ENCODE measurements at regions not wholly inside any gene's neighbourhood (a gene's known extent, or its start where the extent isn't known, plus 50 kb on each side); places are given as distances from the start of the nearest gene placed in this dataset.
"Not testable (repeated sequence)": the region's sequence is repeated elsewhere in the genome, so short reads cannot be mapped to it uniquely, and the experiment has no call there.

DNA sequence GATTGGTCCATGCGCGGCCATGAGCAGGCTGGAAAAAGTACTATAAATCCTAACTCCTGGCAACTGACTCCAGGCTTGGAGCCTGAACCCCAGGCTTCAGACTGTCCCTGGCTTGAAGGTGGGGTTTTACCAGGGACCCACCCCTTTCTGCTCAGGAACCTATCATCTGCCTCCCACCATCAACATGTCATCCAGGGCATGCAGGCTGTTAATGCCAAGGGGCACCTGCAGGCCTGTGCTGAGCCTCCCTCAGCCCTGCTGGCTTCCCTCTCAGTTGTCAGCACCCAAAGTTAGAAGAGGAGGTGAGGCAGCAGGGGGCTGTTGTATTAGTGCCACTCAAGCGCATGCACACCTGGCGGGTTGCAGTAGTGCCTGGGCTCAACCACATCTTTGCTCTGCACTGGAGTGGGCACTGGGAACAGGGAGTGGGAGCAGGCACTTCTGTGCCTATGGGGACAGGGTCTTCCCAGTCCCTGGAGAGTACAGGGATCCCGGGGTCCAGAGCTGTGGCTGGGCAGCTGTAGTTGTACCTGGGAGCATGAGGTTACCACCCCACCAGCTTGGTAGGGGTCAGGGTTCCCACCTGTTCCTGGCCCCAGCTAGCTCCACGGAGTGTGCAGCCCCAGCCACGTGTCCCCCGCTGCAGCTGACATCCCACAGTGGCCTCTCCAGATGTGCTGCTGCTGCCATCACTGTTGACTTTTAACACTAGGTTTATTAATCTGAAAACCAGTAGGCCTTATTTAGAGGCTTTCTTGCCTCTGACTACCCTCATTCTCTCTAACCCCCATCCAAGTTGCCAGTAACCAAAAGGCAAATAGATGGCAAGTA lies 306.2 kb upstream of the RIOK2 start:
- ChIA-PET POLR2A (no interaction called here), CTCF (interaction anchor here (0.7 kb wide), 1 partner anchor 54 kb away, joined by 3 read pairs; no protein-coding TSS in a partner anchor)
- Mint-ChIP-seq H3K36me3 (ENCODE audit: low read depth) (no peaks in the 10 kb centered on the region), H3K4me1 (no peaks in the 10 kb centered on the region), H3K27ac (no peak overlapping the region), H3K27me3 (no peaks in the 10 kb centered on the region), H3K4me3 (no peak overlapping the region), H3K9me3 (ENCODE audit: low read depth) (no peaks in the 10 kb centered on the region)
- no peak for ATAC-seq
- no peak for DNase-seq
- intact Hi-C loops (cut with DNase I, micrococcal nuclease), result no loop called here

GRCh38 chr5:97494465-97494864 lies 311.4 kb upstream of the RIOK2 start:
- H3K27me3 Mint-ChIP-seq, result no peaks in the 10 kb centered on the region
- ChIA-PET CTCF (no interaction called here), POLR2A (no interaction called here)
- no peaks in the 10 kb centered on the region for H3K4me1 Mint-ChIP-seq
- ATAC-seq (no peak), DNase-seq (no peak)
- H3K4me3 Mint-ChIP-seq, result no peak overlapping the region
- no peaks in the 10 kb centered on the region for H3K9me3 Mint-ChIP-seq (ENCODE audit: low read depth)
- no peak overlapping the region for H3K27ac Mint-ChIP-seq
- H3K36me3 Mint-ChIP-seq (ENCODE audit: low read depth), result no peaks in the 10 kb centered on the region
- intact Hi-C loops (cut with DNase I, micrococcal nuclease), result no loop called here

GRCh38 chr5:97495301-97495700 lies 312.3 kb upstream of the RIOK2 start:
- ATAC-seq, result no peak
- CTCF ChIA-PET, result interaction anchor here (0.7 to 0.9 kb wide), 2 partner anchors 9 to 18 kb away, joined by 3 read pairs; no protein-coding TSS in a partner anchor
- DNase-seq, result no peak
- Mint-ChIP-seq H3K27ac (no peak overlapping the region), H3K36me3 (ENCODE audit: low read depth) (no peaks in the 10 kb centered on the region), H3K4me1 (no peaks in the 10 kb centered on the region), H3K9me3 (ENCODE audit: low read depth) (no peaks in the 10 kb centered on the region), H3K27me3 (no peaks in the 10 kb centered on the region), H3K4me3 (no peak overlapping the region)
- POLR2A ChIA-PET, result no interaction called here
- intact Hi-C loops (cut with DNase I, micrococcal nuclease), result no loop called here

DNA sequence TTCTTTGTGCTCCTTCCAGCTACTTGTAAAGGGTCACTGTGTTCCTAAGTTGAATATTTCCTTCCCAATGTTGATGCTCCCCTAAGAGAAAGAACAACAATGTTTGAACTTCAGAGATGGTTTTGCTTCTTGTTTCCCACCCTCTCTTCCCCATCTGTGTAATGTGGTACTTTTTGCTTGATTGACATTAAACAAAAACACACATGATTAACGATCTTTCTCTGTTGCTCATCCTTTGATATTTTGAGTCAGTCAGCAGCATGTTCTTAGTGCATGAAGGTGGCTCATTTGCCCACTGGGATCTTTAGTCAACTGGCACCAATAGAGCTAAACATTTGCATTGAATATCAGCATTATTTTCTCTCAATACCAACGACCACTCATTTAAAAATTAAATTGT lies 313.0 kb upstream of the RIOK2 start:
- Mint-ChIP-seq H3K27ac (no peak overlapping the region), H3K9me3 (ENCODE audit: low read depth) (no peaks in the 10 kb centered on the region), H3K4me1 (no peaks in the 10 kb centered on the region), H3K36me3 (ENCODE audit: low read depth) (no peaks in the 10 kb centered on the region), H3K27me3 (no peaks in the 10 kb centered on the region), H3K4me3 (no peak overlapping the region)
- POLR2A ChIA-PET, result no interaction called here
- no peak for DNase-seq
- intact Hi-C loops (cut with DNase I, micrococcal nuclease), result no loop called here
- CTCF ChIA-PET, result interaction anchor here (0.7 to 0.9 kb wide), 2 partner anchors 10 to 17 kb away, joined by 3 read pairs; no protein-coding TSS in a partner anchor
- ATAC-seq, result no peak

GRCh38 chr5:97498657-97499056 lies 315.6 kb upstream of the RIOK2 start:
- ChIA-PET CTCF (no interaction called here), POLR2A (no interaction called here)
- no peaks in the 10 kb centered on the region for H3K9me3 Mint-ChIP-seq (ENCODE audit: low read depth)
- H3K4me1 Mint-ChIP-seq, result no peaks in the 10 kb centered on the region
- DNase-seq (no peak), ATAC-seq (no peak)
- no peak overlapping the region for H3K27ac Mint-ChIP-seq
- H3K27me3 Mint-ChIP-seq, result no peaks in the 10 kb centered on the region
- intact Hi-C loops (cut with DNase I, micrococcal nuclease), result no loop called here
- H3K4me3 Mint-ChIP-seq, result no peak overlapping the region
- H3K36me3 Mint-ChIP-seq (ENCODE audit: low read depth), result no peaks in the 10 kb centered on the region

DNA sequence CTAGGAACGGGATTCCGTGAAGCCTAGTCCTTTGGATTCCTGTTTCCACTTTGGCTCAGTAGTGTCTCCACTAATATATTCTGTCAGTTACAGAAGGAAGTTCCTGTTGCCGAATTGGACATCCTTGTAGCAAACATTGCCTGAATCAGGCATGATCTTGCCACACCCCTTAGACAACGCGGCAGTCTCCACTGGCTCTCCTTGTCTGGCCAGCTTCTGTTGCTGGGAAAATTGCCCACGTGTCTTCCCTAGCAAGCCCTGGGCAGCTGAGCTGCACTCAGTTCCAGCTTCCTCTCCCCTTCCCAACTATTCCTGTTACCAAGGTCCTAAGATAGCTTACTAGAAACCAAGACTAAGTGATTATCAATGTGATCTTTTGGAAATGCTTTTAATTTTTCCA lies 316.6 kb upstream of the RIOK2 start:
- H3K27me3 Mint-ChIP-seq, result no peaks in the 10 kb centered on the region
- H3K9me3 Mint-ChIP-seq (ENCODE audit: low read depth), result no peaks in the 10 kb centered on the region
- no peaks in the 10 kb centered on the region for H3K4me1 Mint-ChIP-seq
- POLR2A ChIA-PET, result no interaction called here
- no peak for ATAC-seq
- DNase-seq, result no peak
- H3K27ac Mint-ChIP-seq, result no peak overlapping the region
- intact Hi-C loops (cut with DNase I, micrococcal nuclease), result no loop called here
- no peak overlapping the region for H3K4me3 Mint-ChIP-seq
- CTCF ChIA-PET, result interaction anchor here (0.8 to 1.0 kb wide), 2 partner anchors 11 to 18 kb away, joined by 3 read pairs; no protein-coding TSS in a partner anchor
- no peaks in the 10 kb centered on the region for H3K36me3 Mint-ChIP-seq (ENCODE audit: low read depth)

- H3K27ac Mint-ChIP-seq, result no peak overlapping the region
- H3K4me3 Mint-ChIP-seq, result no peak overlapping the region
- no peaks in the 10 kb centered on the region for H3K4me1 Mint-ChIP-seq
- ATAC-seq (no peak), DNase-seq (no peak)
- no peaks in the 10 kb centered on the region for H3K9me3 Mint-ChIP-seq (ENCODE audit: low read depth)
- no peaks in the 10 kb centered on the region for H3K36me3 Mint-ChIP-seq (ENCODE audit: low read depth)
- no peaks in the 10 kb centered on the region for H3K27me3 Mint-ChIP-seq
- intact Hi-C loops (cut with DNase I, micrococcal nuclease), result no loop called here
- POLR2A ChIA-PET, result no interaction called here
- CTCF ChIA-PET, result interaction anchor here (1.2 kb wide), 1 partner anchor 22 kb away, joined by 3 read pairs; no protein-coding TSS in a partner anchor
These were observed 318.4 kb upstream of the RIOK2 start for GRCh38 chr5:97501286-97501964.

DNA sequence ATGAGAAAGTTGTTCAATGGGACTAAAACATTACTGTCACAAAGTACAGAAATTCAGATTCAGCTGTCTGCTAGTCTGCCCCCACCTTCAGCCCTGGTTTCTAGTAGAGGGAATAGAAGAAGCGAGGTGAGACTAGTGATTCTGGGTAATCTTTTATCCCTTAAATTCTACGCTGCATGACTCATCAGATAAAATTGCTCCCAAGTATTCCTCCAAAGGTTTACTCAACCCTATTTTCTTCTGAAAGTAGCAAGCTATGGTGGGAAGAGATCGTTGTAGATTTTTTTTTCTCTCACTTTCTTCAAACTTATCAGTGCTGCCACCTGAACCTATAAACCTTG lies 318.9 kb upstream of the RIOK2 start:
- intact Hi-C loops (cut with DNase I, micrococcal nuclease), result no loop called here
- H3K27ac Mint-ChIP-seq, result no peak overlapping the region
- H3K4me3 Mint-ChIP-seq, result no peak overlapping the region
- no peaks in the 10 kb centered on the region for H3K9me3 Mint-ChIP-seq (ENCODE audit: low read depth)
- no peaks in the 10 kb centered on the region for H3K36me3 Mint-ChIP-seq (ENCODE audit: low read depth)
- ATAC-seq (no peak), DNase-seq (no peak)
- ChIA-PET CTCF (no interaction called here), POLR2A (no interaction called here)
- no peaks in the 10 kb centered on the region for H3K4me1 Mint-ChIP-seq
- H3K27me3 Mint-ChIP-seq, result no peaks in the 10 kb centered on the region

- CTCF ChIA-PET, result no interaction called here
- Mint-ChIP-seq H3K4me3 (no peak overlapping the region), H3K4me1 (no peaks in the 10 kb centered on the region), H3K36me3 (ENCODE audit: low read depth) (no peaks in the 10 kb centered on the region), H3K9me3 (ENCODE audit: low read depth) (no peaks in the 10 kb centered on the region), H3K27me3 (peaks cover 2% of the 10 kb centered on the region), H3K27ac (no peak overlapping the region)
- POLR2A ChIA-PET, result no interaction called here
- no peak for DNase-seq
- intact Hi-C loops (cut with DNase I, micrococcal nuclease), result no loop called here
- no peak for ATAC-seq
These were observed 325.8 kb upstream of the RIOK2 start for GRCh38 chr5:97508864-97509263.

DNA sequence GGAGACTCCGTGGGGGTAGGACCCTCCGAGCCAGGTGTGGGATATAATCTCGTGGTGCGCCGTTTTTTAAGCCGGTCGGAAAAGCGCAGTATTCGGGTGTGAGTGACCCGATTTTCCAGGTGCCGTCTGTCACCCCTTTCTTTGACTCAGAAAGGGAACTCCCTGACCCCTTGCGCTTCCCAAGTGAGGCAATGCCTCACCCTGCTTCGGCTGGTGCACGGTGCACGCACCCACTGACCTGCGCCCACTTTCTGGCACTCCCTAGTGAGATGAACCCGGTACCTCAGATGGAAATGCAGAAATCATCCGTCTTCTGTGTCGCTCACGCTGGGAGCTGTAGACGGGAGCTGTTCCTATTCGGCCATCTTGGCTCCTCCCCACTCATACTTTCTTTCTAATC lies 336.5 kb upstream of the RIOK2 start:
- ATAC-seq, result not testable (repeated sequence)

GRCh38 chr5:97523336-97523735 lies 340.3 kb upstream of the RIOK2 start:
- H3K27ac Mint-ChIP-seq; H3K9me3 Mint-ChIP-seq (ENCODE audit: low read depth); H3K36me3 Mint-ChIP-seq (ENCODE audit: low read depth); CTCF ChIA-PET; DNase-seq; H3K4me1 Mint-ChIP-seq; H3K4me3 Mint-ChIP-seq; intact Hi-C loops (cut with DNase I, micrococcal nuclease); POLR2A ChIA-PET; H3K27me3 Mint-ChIP-seq; ATAC-seq: not testable (repeated sequence)

More for the DNA sequence above, 336.5 kb upstream of the RIOK2 start:
- H3K36me3 Mint-ChIP-seq (ENCODE audit: low read depth); H3K4me3 Mint-ChIP-seq; DNase-seq; CTCF ChIA-PET; H3K27ac Mint-ChIP-seq; intact Hi-C loops (cut with DNase I, micrococcal nuclease); H3K9me3 Mint-ChIP-seq (ENCODE audit: low read depth); H3K4me1 Mint-ChIP-seq; POLR2A ChIA-PET; H3K27me3 Mint-ChIP-seq: not testable (repeated sequence)

DNA sequence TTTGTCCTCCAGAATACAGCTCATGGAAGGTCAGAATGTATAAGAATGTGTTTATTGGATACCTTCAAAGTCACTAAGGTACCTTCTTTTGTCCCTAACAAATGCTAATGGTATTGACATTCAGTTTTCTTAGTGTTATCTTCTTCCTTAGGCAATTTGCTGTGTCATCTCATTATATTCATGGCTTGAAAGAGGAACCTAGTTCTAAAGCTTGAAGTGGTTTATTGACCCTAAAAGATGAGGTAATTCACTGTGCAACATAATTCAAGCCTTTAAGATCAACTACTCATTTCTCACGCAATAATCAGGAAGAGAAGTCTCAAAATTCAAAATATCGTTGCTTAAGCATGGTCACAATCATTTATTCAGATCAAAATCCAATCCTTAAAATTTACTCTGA lies 342.7 kb upstream of the RIOK2 start:
- intact Hi-C loops (cut with DNase I, micrococcal nuclease), result no loop called here
- Mint-ChIP-seq H3K36me3 (ENCODE audit: low read depth) (no peaks in the 10 kb centered on the region), H3K27ac (no peak overlapping the region), H3K9me3 (ENCODE audit: low read depth) (no peaks in the 10 kb centered on the region), H3K27me3 (peaks cover 3% of the 10 kb centered on the region), H3K4me3 (no peak overlapping the region), H3K4me1 (no peaks in the 10 kb centered on the region)
- ChIA-PET CTCF (interaction anchor here (1.0 kb wide), 1 partner anchor 44 kb away, joined by 4 read pairs; no protein-coding TSS in a partner anchor), POLR2A (no interaction called here)
- DNase-seq (no peak), ATAC-seq (no peak)
